H1 (cell line): ENCODE measurements at regions not wholly inside any gene's neighbourhood (a gene's known extent, or its start where the extent isn't known, plus 50 kb on each side); places are given as distances from the start of the nearest gene placed in this dataset.

Experiments
- CTCF ChIA-PET: fragments of 300-600 bp; sonication (Branson Sonifier 250); formaldehyde crosslinking; loops from one replicate; lab custom pipeline; 2021; ENCODE audit not compliant: partially characterized antibody; lab: Charles Lee
- POLR2A ChIA-PET: fragments of 300-600 bp; sonication (Branson Sonifier 250); formaldehyde crosslinking; loops from one replicate; lab custom pipeline; 2021; ENCODE audit warnings: inconsistent platforms; ENCODE audit not compliant: partially characterized antibody; lab: Charles Lee
- DNase-seq, 2 experiments: peaks; one replicate each; pipeline versions ENCODE4 v3.0.0 to v3.0.0-alpha.2; 2010 to 2022; ENCODE audit warnings: low spot score in 2 of 2, low read depth in 1 of 2, mixed read lengths in 1 of 2
- FAIRE-seq: peaks from 2 replicates; lab custom pipeline; 2011; peaks lifted over from hg19 to GRCh38; lab: Jason Lieb, UNC
- H2AFZ ChIP-seq: 2 replicates; pipeline ENCODE4 v1.8.1; 2012; ENCODE audit warnings: low read length, inconsistent platforms
- H2AK5ac ChIP-seq: 2 replicates; pipeline ENCODE4 v1.6.1; 2013; ENCODE audit warnings: low read depth, low read length
- H2BK120ac ChIP-seq: replicated peaks from 2 replicates; pipeline ENCODE3; 2013; ENCODE audit warnings: low read depth, low read length, inconsistent platforms
- H2BK12ac ChIP-seq: 2 replicates; pipeline ENCODE4 v1.6.1; 2013; ENCODE audit warnings: low read depth, low read length
- H2BK15ac ChIP-seq: 2 replicates; pipeline ENCODE4 v1.6.1; 2013; ENCODE audit warnings: low read length
- H2BK20ac ChIP-seq: 2 replicates; pipeline ENCODE4 v1.6.1; 2013; ENCODE audit warnings: low read length
- H2BK5ac ChIP-seq: 2 replicates; pipeline ENCODE4 v1.6.1; 2013; ENCODE audit warnings: low read depth, low read length
- H3K14ac ChIP-seq: 2 replicates; pipeline ENCODE4 v1.6.1; 2013; ENCODE audit warnings: inconsistent platforms; ENCODE audit not compliant: insufficient read length
- H3K18ac ChIP-seq: 2 replicates; pipeline ENCODE4 v1.6.1; 2013; ENCODE audit warnings: low read length; ENCODE audit errors: extremely low read depth
- H3K23ac ChIP-seq: 2 replicates; pipeline ENCODE4 v1.6.1; 2013; ENCODE audit warnings: inconsistent platforms; ENCODE audit not compliant: insufficient read length
- H3K23me2 ChIP-seq: 2 replicates; pipeline ENCODE4 v1.6.1; 2013; ENCODE audit warnings: low read depth, low read length
- H3K27ac ChIP-seq: 2 replicates; pipeline ENCODE4 v1.6.1; 2011; ENCODE audit warnings: low read depth, low read length, inconsistent platforms
- H3K27me3 ChIP-seq, 4 experiments: replicated peaks in 1 of 4; 1 replicate in 1 of 4; 2 replicates in 3 of 4; pipeline versions ENCODE4 v1.6.1 to v1.8.1; 2011 to 2013; ENCODE audit warnings: low read length in 3 of 4, mild to moderate bottlenecking in 3 of 4, inconsistent platforms in 2 of 4, mixed read lengths in 2 of 4, moderate library complexity in 1 of 4; ENCODE audit not compliant: control insufficient read depth in 3 of 4, insufficient read depth in 3 of 4; ENCODE audit errors: extremely low read depth in 1 of 4
- H3K36me3 ChIP-seq, 4 experiments: 2 replicates each; pipeline versions ENCODE4 v1.6.1 to v1.8.1; 2011 to 2013; ENCODE audit warnings: mild to moderate bottlenecking in 4 of 4, low read length in 3 of 4, moderate library complexity in 2 of 4, control low read depth in 1 of 4, inconsistent platforms in 1 of 4; ENCODE audit not compliant: insufficient read depth in 4 of 4, control insufficient read depth in 2 of 4
- H3K4ac ChIP-seq: replicated peaks from 2 replicates; pipeline ENCODE3; 2013; ENCODE audit warnings: low read length, low read depth, mixed read lengths, inconsistent platforms; ENCODE audit not compliant: insufficient read length
- H3K4me1 ChIP-seq, 4 experiments: replicated peaks in 1 of 4; 1 replicate in 1 of 4; 2 replicates in 3 of 4; pipeline versions ENCODE4 v1.6.1 to v1.8.1; 2011 to 2013; ENCODE audit warnings: low read length in 3 of 4, inconsistent platforms in 2 of 4, mixed read lengths in 1 of 4; ENCODE audit not compliant: insufficient read depth in 4 of 4, control insufficient read depth in 3 of 4
- H3K4me2 ChIP-seq, 2 experiments: 2 replicates each; pipeline versions ENCODE4 v1.6.1 to v1.8.1; 2011 to 2013; ENCODE audit warnings: low read depth in 2 of 2, low read length in 2 of 2, control low read depth in 1 of 2, inconsistent platforms in 1 of 2, mild to moderate bottlenecking in 1 of 2; ENCODE audit not compliant: insufficient read depth in 1 of 2
- H3K4me3 ChIP-seq, 4 experiments: fragments of 200-600, 300-600 bp in 1 of 4; sonication (generic), shearing (Covaris generic), sonication (Bioruptor Twin) in 1 of 4; 2 replicates each; pipeline versions ENCODE4 v1.5.1 to v1.8.1; 2011 to 2016; ENCODE audit warnings: low read length in 4 of 4, low read depth in 3 of 4, control low read depth in 2 of 4, inconsistent platforms in 2 of 4, mild to moderate bottlenecking in 2 of 4, mixed read lengths in 1 of 4, moderate library complexity in 1 of 4; ENCODE audit not compliant: insufficient read depth in 2 of 4; ENCODE audit errors: extremely low read depth in 1 of 4
- H3K56ac ChIP-seq: replicated peaks from 2 replicates; pipeline ENCODE3; 2013; ENCODE audit warnings: low read depth, mild to moderate bottlenecking, mixed read lengths, low read length, inconsistent platforms; ENCODE audit not compliant: insufficient read length
- H3K79me1 ChIP-seq: 2 replicates; pipeline ENCODE4 v1.6.1; 2013; ENCODE audit warnings: low read depth, low read length, control low read depth
- H3K79me2 ChIP-seq, 2 experiments: 2 replicates each; pipeline versions ENCODE4 v1.6.1 to v1.8.1; 2012 to 2013; ENCODE audit warnings: low read length in 2 of 2, mild to moderate bottlenecking in 2 of 2, inconsistent platforms in 1 of 2; ENCODE audit not compliant: insufficient read depth in 2 of 2, control insufficient read depth in 1 of 2
- H3K9ac ChIP-seq, 4 experiments: replicated peaks in 1 of 4; 1 replicate in 1 of 4; 2 replicates in 3 of 4; pipeline versions ENCODE4 v1.6.1 to v1.8.1; 2011 to 2013; ENCODE audit warnings: low read depth in 3 of 4, low read length in 3 of 4, control low read depth in 2 of 4, mild to moderate bottlenecking in 2 of 4, moderate library complexity in 2 of 4, inconsistent platforms in 1 of 4; ENCODE audit errors: extremely low read depth in 1 of 4
- H3K9me3 ChIP-seq, 2 experiments: 2 replicates each; pipeline versions ENCODE4 v1.6.1 to v1.8.1; 2012 to 2013; ENCODE audit warnings: mild to moderate bottlenecking in 2 of 2, moderate library complexity in 2 of 2, control low read depth in 1 of 2, inconsistent platforms in 1 of 2, low read depth in 1 of 2, low read length in 1 of 2, mixed read lengths in 1 of 2; ENCODE audit not compliant: insufficient read depth in 2 of 2
- H4K20me1 ChIP-seq, 2 experiments: replicated peaks in 1 of 2; 2 replicates each; pipeline versions ENCODE3 to v1.8.1; 2011 to 2013; ENCODE audit warnings: inconsistent platforms in 2 of 2, low read length in 2 of 2, mild to moderate bottlenecking in 1 of 2; ENCODE audit not compliant: insufficient read depth in 2 of 2, control insufficient read depth in 1 of 2
- H4K5ac ChIP-seq: 2 replicates; pipeline ENCODE4 v1.6.1; 2013; ENCODE audit warnings: low read length, low read depth, mixed read lengths, inconsistent platforms; ENCODE audit not compliant: insufficient read length
- H4K8ac ChIP-seq: 2 replicates; pipeline ENCODE4 v1.8.0; 2013; ENCODE audit warnings: mild to moderate bottlenecking, moderate library complexity, low read length, inconsistent platforms; ENCODE audit not compliant: insufficient read depth; ENCODE audit errors: extremely low read depth
- H4K91ac ChIP-seq: replicated peaks from 2 replicates; pipeline ENCODE3; 2013; ENCODE audit warnings: low read length, mixed read lengths, inconsistent platforms; ENCODE audit not compliant: insufficient read length
- ASH2L ChIP-seq: fragments of 200-600, 300-600 bp; sonication (generic); IDR thresholded peaks from one replicate; pipeline ENCODE4 v1.7.1; 2017; ENCODE audit warnings: low read length
- ATF2 ChIP-seq: IDR thresholded peaks from 2 replicates; pipeline ENCODE4 v1.6.1; 2012; ENCODE audit warnings: low read length, inconsistent platforms
- BACH1 ChIP-seq: IDR thresholded peaks from 2 replicates; pipeline ENCODE4 v1.6.1; 2012; ENCODE audit warnings: low read length, improper control_type of control experiment
- CBX8 ChIP-seq: fragments of 300-800, 300-1000 bp; sonication (generic); IDR thresholded peaks from 2 replicates; pipeline ENCODE4 v1.7.1; 2016; ENCODE audit warnings: low read depth, low read length, borderline replicate concordance
- CHD2 ChIP-seq: IDR thresholded peaks from 2 replicates; pipeline ENCODE4 v1.6.1; 2012; ENCODE audit warnings: low read length, improper control_type of control experiment
- FOSL1 ChIP-seq: IDR thresholded peaks from 2 replicates; pipeline ENCODE4 v1.6.1; 2011; ENCODE audit warnings: mild to moderate bottlenecking, low read depth, low read length, moderate library complexity; ENCODE audit not compliant: insufficient read depth
- GTF2F1 ChIP-seq: IDR thresholded peaks from 2 replicates; pipeline ENCODE4 v1.6.1; 2012; ENCODE audit warnings: low read depth, low read length, improper control_type of control experiment, borderline replicate concordance
- HDAC2 ChIP-seq, 2 experiments: fragments of 300-600 bp in 1 of 2; sonication (generic) in 1 of 2; IDR thresholded peaks; 2 replicates each; pipeline ENCODE4 v1.6.1; 2011 to 2012; ENCODE audit warnings: low read depth in 2 of 2, low read length in 2 of 2, mild to moderate bottlenecking in 2 of 2, moderate library complexity in 2 of 2, borderline replicate concordance in 1 of 2, inconsistent platforms in 1 of 2
- KDM4A ChIP-seq: IDR thresholded peaks from one replicate; pipeline ENCODE4 v1.7.1; 2012; ENCODE audit warnings: low read depth, mild to moderate bottlenecking, moderate library complexity, low read length, inconsistent platforms; ENCODE audit not compliant: severe bottlenecking
- RNF2 ChIP-seq: fragments of 200-900, 300-1000 bp; sonication (generic); IDR thresholded peaks from 2 replicates; pipeline ENCODE4 v1.7.1; 2016; ENCODE audit warnings: borderline replicate concordance, low read depth, mild to moderate bottlenecking, antibody characterized with exemption, low read length; ENCODE audit not compliant: poor library complexity, severe bottlenecking; ENCODE audit errors: missing control alignments
- TAF7 ChIP-seq: optimal IDR thresholded peaks from 2 replicates; pipeline ENCODE3; 2011; ENCODE audit warnings: low read depth, mild to moderate bottlenecking, inconsistent platforms, low read length, moderate library complexity, borderline replicate concordance
- YY1 ChIP-seq: IDR thresholded peaks from 2 replicates; pipeline ENCODE4 v1.6.1; 2011; ENCODE audit warnings: low read depth, mild to moderate bottlenecking, low read length
- WGBS, 2 experiments: shearing (Covaris generic) in 1 of 2; methylation state at CpG; one replicate each; pipeline versions ENCODE4 v1.1.6 to v1.1.7; 2013 to 2015; ENCODE audit warnings: low lambda C conversion rate in 2 of 2, mixed read lengths in 2 of 2, inconsistent platforms in 1 of 2, low coverage in 1 of 2, missing lambda C conversion rate in 1 of 2; ENCODE audit not compliant: insufficient replicate concordance in 2 of 2, insufficient coverage in 1 of 2, insufficient read length in 1 of 2; ENCODE audit errors: extremely low coverage in 1 of 2, missing lambda C conversion rate in 1 of 2; 5-methylcytosine and 5-hydroxymethylcytosine counted together

- Histone ChIP-seq H3K14ac (no peak overlapping the region), H3K23ac (no peak overlapping the region), H2AK5ac (no peak overlapping the region), H2BK15ac (no peak overlapping the region), H2BK12ac (no peak overlapping the region), H3K4me2 (no peak overlapping the region), H3K36me3 (peaks cover 0 to 2% (median 0%) of the 10 kb centered on the region in 4 experiments; a peak in 2 of 8 replicates), H2BK20ac (no peak overlapping the region), H3K79me1 (no peaks in the 10 kb centered on the region), H3K4me1 (no peaks in the 10 kb centered on the region), H3K4me3 (no peak overlapping the region), H3K79me2 (no peaks in the 10 kb centered on the region), H4K8ac (no peak overlapping the region), H4K91ac (no peak overlapping the region), H4K20me1 (no peaks in the 10 kb centered on the region), H3K27me3 (no peaks in the 10 kb centered on the region), H3K23me2 (no peaks in the 10 kb centered on the region), H4K5ac (no peak overlapping the region), H2BK120ac (no peak overlapping the region), H3K18ac (no peak overlapping the region), H3K27ac (no peak overlapping the region), H3K9me3 (no peaks in the 10 kb centered on the region), H3K9ac (no peak overlapping the region), H2AFZ (no peak overlapping the region), H2BK5ac (no peak overlapping the region), H3K56ac (no peak overlapping the region), H3K4ac (no peak overlapping the region)
- TF ChIP-seq GTF2F1, result no peak
- TF ChIP-seq FOSL1, result no peak
- TF ChIP-seq YY1, result no peak
- no peak for TF ChIP-seq ASH2L
- TF ChIP-seq TAF7, result no peak
- no peak for TF ChIP-seq ATF2
- no peak for TF ChIP-seq RNF2
- TF ChIP-seq HDAC2 (IDR thresholded peaks at IDR 0.05; ENCODE audit: borderline replicate concordance in 1 of 2, low read depth in 2 of 2, low read length in 2 of 2), result no peak
- no peak for TF ChIP-seq CBX8
- no peak for TF ChIP-seq CHD2
- TF ChIP-seq KDM4A, result no peak
- TF ChIP-seq BACH1, result no peak
- 97% methylated on average over 2 of the region's 2 CpGs; no CpG with 5 or more reads in 1 of the 2 experiments for WGBS, 2 experiments
- POLR2A ChIA-PET, result no interaction called here
- CTCF ChIA-PET, result interaction anchor here (0.9 to 2.3 kb wide), 7 partner anchors 11 to 482 kb away, joined by 3 to 10 read pairs (median 3); no protein-coding TSS in a partner anchor
- DNase-seq (no peak), FAIRE-seq (no peak)
Observed at GRCh38 chr10:61283066-61283465, 170.1 kb downstream of the TMEM26 start.
